IMR-90 (cell line): ENCODE measurements at regions not wholly inside any gene's neighbourhood (a gene's known extent, or its start where the extent isn't known, plus 50 kb on each side); places are given as distances from the start of the nearest gene placed in this dataset.

Experiments used
- ATAC-seq: fragments of 200-7000 bp; cut with Tn5 transposase; 2 replicates; pipeline ENCODE4 v1.9.1; 2020; ENCODE audit warnings: low read depth, mild to moderate bottlenecking, moderate library complexity
- BruUV-seq: library from RNA; stranded (reverse); fragments of 400-500 nt; replicated peaks from 2 replicates; lab custom pipeline; 2021; lab: Mats Ljungman, UMichigan
- CTCF ChIA-PET: fragments of 300-600 bp; formaldehyde crosslinking; extraction: SDS; loops from one replicate; lab custom pipeline; 2021; ENCODE audit warnings: antibody characterized with exemption; lab: Yijun Ruan, JAX
- POLR2A ChIA-PET: fragments of 300-600 bp; sonication (Branson Sonifier 250); formaldehyde crosslinking; loops from one replicate; lab custom pipeline; 2022; ENCODE audit warnings: antibody characterized with exemption; ENCODE audit not compliant: unreplicated experiment; lab: Charles Lee
- DNase-seq: peaks from one replicate; pipeline ENCODE4 v3.0.0; 2013
- H2AFZ ChIP-seq: replicated peaks from 2 replicates; pipeline ENCODE3; 2013; ENCODE audit warnings: low read length, mild to moderate bottlenecking; ENCODE audit not compliant: poor library complexity
- H2AK5ac ChIP-seq: 2 replicates; pipeline ENCODE4 v1.6.1; 2013; ENCODE audit warnings: low read depth, low read length, inconsistent platforms
- H2AK9ac ChIP-seq: replicated peaks from 2 replicates; pipeline ENCODE3; 2013; ENCODE audit warnings: mild to moderate bottlenecking, low read depth, low read length, moderate library complexity; ENCODE audit not compliant: poor library complexity
- H2BK120ac ChIP-seq: 2 replicates; pipeline ENCODE4 v1.6.1; 2013; ENCODE audit warnings: low read depth, low read length, inconsistent platforms
- H2BK15ac ChIP-seq: 3 replicates; pipeline ENCODE4 v1.6.1; 2013; ENCODE audit warnings: low read depth, low read length, inconsistent platforms
- H2BK20ac ChIP-seq: 2 replicates; pipeline ENCODE4 v1.6.1; 2013; ENCODE audit warnings: low read depth, mild to moderate bottlenecking, inconsistent platforms, low read length, moderate library complexity
- H2BK5ac ChIP-seq: 2 replicates; pipeline ENCODE4 v1.6.1; 2013; ENCODE audit warnings: mild to moderate bottlenecking, low read depth, low read length, inconsistent platforms; ENCODE audit not compliant: poor library complexity, severe bottlenecking
- H3K14ac ChIP-seq: replicated peaks from 2 replicates; pipeline ENCODE4 v1.6.1; 2013; ENCODE audit warnings: low read depth, low read length, inconsistent platforms
- H3K18ac ChIP-seq: 2 replicates; pipeline ENCODE4 v1.6.1; 2013; ENCODE audit warnings: low read depth, low read length, control low read depth
- H3K23ac ChIP-seq: 2 replicates; pipeline ENCODE4 v1.6.1; 2013; ENCODE audit warnings: low read depth, low read length, inconsistent platforms
- H3K27ac ChIP-seq: 2 replicates; pipeline ENCODE4 v1.5.1; 2013; ENCODE audit warnings: mild to moderate bottlenecking, control low read depth, low read length; ENCODE audit not compliant: insufficient read depth
- H3K27me3 ChIP-seq: 2 replicates; pipeline ENCODE4 v1.6.1; 2013; ENCODE audit warnings: low read length; ENCODE audit not compliant: control insufficient read depth, insufficient read depth
- H3K36me3 ChIP-seq: 2 replicates; pipeline ENCODE4 v1.6.1; 2013; ENCODE audit warnings: low read length, mixed read lengths; ENCODE audit not compliant: control insufficient read depth, insufficient read depth
- H3K4ac ChIP-seq: 2 replicates; pipeline ENCODE4 v1.6.1; 2013; ENCODE audit warnings: low read depth, low read length, inconsistent platforms
- H3K4me1 ChIP-seq: 2 replicates; pipeline ENCODE4 v1.6.1; 2013; ENCODE audit warnings: low read length, mixed read lengths; ENCODE audit not compliant: control insufficient read depth, insufficient read depth
- H3K4me2 ChIP-seq: 2 replicates; pipeline ENCODE4 v1.6.1; 2013; ENCODE audit warnings: low read depth, mild to moderate bottlenecking, control low read depth, low read length, moderate library complexity
- H3K4me3 ChIP-seq: 2 replicates; pipeline ENCODE4 v1.5.1; 2013; ENCODE audit warnings: low read depth, mild to moderate bottlenecking, control low read depth, low read length, moderate library complexity; ENCODE audit not compliant: insufficient read depth
- H3K56ac ChIP-seq: 2 replicates; pipeline ENCODE4 v1.6.1; 2013; ENCODE audit warnings: low read length, inconsistent platforms; ENCODE audit not compliant: insufficient read depth; ENCODE audit errors: extremely low read depth
- H3K79me1 ChIP-seq, 2 experiments: 2 replicates each; pipeline ENCODE4 v1.6.1; 2013; ENCODE audit warnings: low read length in 2 of 2, inconsistent platforms in 1 of 2, low read depth in 1 of 2
- H3K9ac ChIP-seq: 2 replicates; pipeline ENCODE4 v1.6.1; 2013; ENCODE audit warnings: low read depth, low read length, control low read depth
- H3K9me1 ChIP-seq: 2 replicates; pipeline ENCODE4 v1.6.1; 2013; ENCODE audit warnings: low read length, inconsistent platforms; ENCODE audit not compliant: insufficient read depth
- H3K9me3 ChIP-seq: 2 replicates; pipeline ENCODE4 v1.6.1; 2013; ENCODE audit warnings: low read length; ENCODE audit not compliant: control insufficient read depth, insufficient read depth
- H4K20me1 ChIP-seq: 2 replicates; pipeline ENCODE4 v1.6.1; 2013; ENCODE audit warnings: low read length, inconsistent platforms; ENCODE audit not compliant: insufficient read depth
- H4K5ac ChIP-seq: 2 replicates; pipeline ENCODE4 v1.6.1; 2013; ENCODE audit warnings: mild to moderate bottlenecking, low read depth, low read length, control low read depth
- H4K8ac ChIP-seq, 2 experiments: 2 replicates each; pipeline ENCODE4 v1.6.1; 2013; ENCODE audit warnings: low read depth in 2 of 2, low read length in 2 of 2, control low read depth in 1 of 2, inconsistent platforms in 1 of 2
- H4K91ac ChIP-seq: 2 replicates; pipeline ENCODE4 v1.6.1; 2013; ENCODE audit warnings: low read depth, low read length, inconsistent platforms; ENCODE audit not compliant: insufficient read depth
- BHLHE40 ChIP-seq: fragments of 150-350 bp; IDR thresholded peaks from 2 replicates; pipeline ENCODE4 v1.6.1; 2016; ENCODE audit warnings: mild to moderate bottlenecking, low read depth, low read length
- CEBPB ChIP-seq: IDR thresholded peaks from 2 replicates; pipeline ENCODE4 v1.6.1; 2012; ENCODE audit warnings: low read depth, low read length, improper control_type of control experiment
- CHD1 ChIP-seq: IDR thresholded peaks from 2 replicates; pipeline ENCODE4 v1.6.1; 2012; ENCODE audit warnings: low read depth, low read length, improper control_type of control experiment
- FOS ChIP-seq: fragments of 150-350 bp; IDR thresholded peaks from 2 replicates; pipeline ENCODE4 v1.6.1; 2016; ENCODE audit warnings: low read depth, low read length
- MAFK ChIP-seq: IDR thresholded peaks from 2 replicates; pipeline ENCODE4 v1.6.1; 2012; ENCODE audit warnings: low read depth, low read length, improper control_type of control experiment
- MAZ ChIP-seq: IDR thresholded peaks from 2 replicates; pipeline ENCODE4 v1.6.1; 2012; ENCODE audit warnings: low read depth, mild to moderate bottlenecking, low read length, improper control_type of control experiment, moderate library complexity, borderline replicate concordance
- MXI1 ChIP-seq: IDR thresholded peaks from 2 replicates; pipeline ENCODE4 v1.6.1; 2012; ENCODE audit warnings: low read depth, mild to moderate bottlenecking, low read length, moderate library complexity, borderline replicate concordance
- NFE2L2 ChIP-seq: fragments of 150-350 bp; IDR thresholded peaks from 2 replicates; pipeline ENCODE4 v1.6.1; 2016; ENCODE audit warnings: low read depth, mild to moderate bottlenecking, low read length
- POLR2A ChIP-seq: IDR thresholded peaks from 2 replicates; pipeline ENCODE4 v1.6.1; 2012; ENCODE audit warnings: mild to moderate bottlenecking, low read depth, low read length
- RAD21 ChIP-seq: IDR thresholded peaks from 2 replicates; pipeline ENCODE4 v1.6.1; 2012; ENCODE audit warnings: low read length, improper control_type of control experiment
- RCOR1 ChIP-seq: IDR thresholded peaks from 2 replicates; pipeline ENCODE4 v1.6.1; 2012; ENCODE audit warnings: mild to moderate bottlenecking, low read length, improper control_type of control experiment; ENCODE audit not compliant: insufficient replicate concordance
- RFX5 ChIP-seq: IDR thresholded peaks from 2 replicates; pipeline ENCODE4 v1.8.0; 2012; ENCODE audit warnings: low read depth, mild to moderate bottlenecking, low read length, moderate library complexity
- SMC3 ChIP-seq: fragments of 150-350 bp; IDR thresholded peaks from 2 replicates; pipeline ENCODE4 v1.6.1; 2016; ENCODE audit warnings: low read depth, mild to moderate bottlenecking, antibody characterized with exemption, low read length, moderate library complexity
- WGBS, 2 experiments: methylation state at CpG; one replicate each; pipeline versions ENCODE4 v1.1.5 to v1.1.7; 2013; ENCODE audit warnings: missing lambda C conversion rate in 2 of 2; ENCODE audit not compliant: insufficient read length in 1 of 2; ENCODE audit errors: extremely low coverage in 2 of 2; 5-methylcytosine and 5-hydroxymethylcytosine counted together
- dilution Hi-C: fragments of 300-500 bp; cut with HindIII; formaldehyde crosslinking; loops from one replicate; pipeline ENCODE4 v1.14.3; 2018; ENCODE audit warnings: low sequenced_read_pairs; ENCODE audit not compliant: unreplicated experiment
- in situ Hi-C: fragments of 300-500 bp; cut with MboI; formaldehyde crosslinking; loops from 3 replicates; pipeline ENCODE4 v1.14.3; 2019; ENCODE audit warnings: low sequenced_read_pairs, inconsistent platforms, mixed read lengths
- intact Hi-C: fragments of 100-400 bp; cut with micrococcal nuclease; formaldehyde crosslinking; loops from 2 replicates; pipeline ENCODE4 v1.10.0; 2022
- TF ChIP-seq, protein P1 (sequence below): conservative IDR thresholded peaks from 2 replicates; pipeline ENCODE4 v1.5.1; 2012; ENCODE audit warnings: mild to moderate bottlenecking, low read depth, low read length, improper control_type of control experiment
- TF ChIP-seq, protein P2 (sequence below): fragments of 150-350 bp; IDR thresholded peaks from 2 replicates; pipeline ENCODE4 v1.6.1; 2017; ENCODE audit warnings: mild to moderate bottlenecking, antibody characterized with exemption, low read length, low read depth
- TF ChIP-seq, protein P3 (sequence below): fragments of 150-350 bp; IDR thresholded peaks from 2 replicates; pipeline ENCODE4 v1.6.1; 2016; ENCODE audit warnings: low read depth, mild to moderate bottlenecking, low read length, moderate library complexity, borderline replicate concordance

DNA sequence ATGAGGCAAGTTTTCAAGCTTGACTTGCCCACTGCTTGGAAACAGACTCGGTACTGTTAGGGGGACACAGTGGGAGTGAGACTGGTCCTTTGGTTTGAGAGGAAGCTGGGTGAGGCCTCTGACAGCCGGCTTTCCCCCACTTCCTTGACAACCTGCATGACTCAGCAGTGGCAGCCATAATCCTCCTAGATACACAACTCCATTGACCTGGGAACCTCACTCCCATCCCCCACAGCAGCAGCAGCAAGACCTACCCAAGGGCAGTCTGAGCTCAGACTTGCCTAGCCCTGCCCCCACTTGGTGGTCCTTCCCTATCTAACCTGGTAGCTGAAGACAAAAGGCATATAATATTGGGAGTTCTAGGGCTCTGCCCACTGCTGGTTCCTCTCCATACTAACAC lies 1043.5 kb upstream of the ALCAM start:
- no peak overlapping the region for H2AK5ac ChIP-seq
- no TSS peak for BruUV-seq
- H2BK5ac ChIP-seq = no peak overlapping the region
- no peak overlapping the region for H2BK20ac ChIP-seq
- no peaks in the 10 kb centered on the region for H4K20me1 ChIP-seq
- dilution Hi-C loops = no loop called here
- H2AK9ac ChIP-seq = no peak overlapping the region
- H3K4me1 ChIP-seq = no peaks in the 10 kb centered on the region
- ChIA-PET CTCF (no interaction called here), POLR2A (no interaction called here)
- H3K36me3 ChIP-seq = no peaks in the 10 kb centered on the region
- H3K56ac ChIP-seq = no peak overlapping the region
- no peak overlapping the region for H3K4ac ChIP-seq
- no CpG with 5 or more reads among the region's 2 CpGs for WGBS, 2 experiments
- no peaks in the 10 kb centered on the region for H3K27me3 ChIP-seq
- no peak overlapping the region for H3K23ac ChIP-seq
- no peak overlapping the region for H3K4me3 ChIP-seq
- ATAC-seq = no peak
- no peak overlapping the region for H3K14ac ChIP-seq
- H4K91ac ChIP-seq = no peak overlapping the region
- no peak overlapping the region for H2BK120ac ChIP-seq
- no peak overlapping the region for H4K8ac ChIP-seq
- H2AFZ ChIP-seq = no peak overlapping the region
- no peak overlapping the region for H3K4me2 ChIP-seq
- no peaks in the 10 kb centered on the region for H3K79me1 ChIP-seq
- intact Hi-C loops = no loop called here
- H3K27ac ChIP-seq = no peak overlapping the region
- in situ Hi-C loops = no loop called here
- H3K9me1 ChIP-seq = no peaks in the 10 kb centered on the region
- no peak for DNase-seq
- no peak overlapping the region for H4K5ac ChIP-seq
- H3K9ac ChIP-seq = no peak overlapping the region
- TF ChIP-seq, protein P1, sequence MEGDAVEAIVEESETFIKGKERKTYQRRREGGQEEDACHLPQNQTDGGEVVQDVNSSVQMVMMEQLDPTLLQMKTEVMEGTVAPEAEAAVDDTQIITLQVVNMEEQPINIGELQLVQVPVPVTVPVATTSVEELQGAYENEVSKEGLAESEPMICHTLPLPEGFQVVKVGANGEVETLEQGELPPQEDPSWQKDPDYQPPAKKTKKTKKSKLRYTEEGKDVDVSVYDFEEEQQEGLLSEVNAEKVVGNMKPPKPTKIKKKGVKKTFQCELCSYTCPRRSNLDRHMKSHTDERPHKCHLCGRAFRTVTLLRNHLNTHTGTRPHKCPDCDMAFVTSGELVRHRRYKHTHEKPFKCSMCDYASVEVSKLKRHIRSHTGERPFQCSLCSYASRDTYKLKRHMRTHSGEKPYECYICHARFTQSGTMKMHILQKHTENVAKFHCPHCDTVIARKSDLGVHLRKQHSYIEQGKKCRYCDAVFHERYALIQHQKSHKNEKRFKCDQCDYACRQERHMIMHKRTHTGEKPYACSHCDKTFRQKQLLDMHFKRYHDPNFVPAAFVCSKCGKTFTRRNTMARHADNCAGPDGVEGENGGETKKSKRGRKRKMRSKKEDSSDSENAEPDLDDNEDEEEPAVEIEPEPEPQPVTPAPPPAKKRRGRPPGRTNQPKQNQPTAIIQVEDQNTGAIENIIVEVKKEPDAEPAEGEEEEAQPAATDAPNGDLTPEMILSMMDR = no peak
- TF ChIP-seq POLR2A (no peak), CEBPB (no peak), NFE2L2 (no peak), MXI1 (no peak), SMC3 (no peak), MAZ (no peak), MAFK (no peak), RFX5 (no peak), FOS (no peak), CHD1 (no peak), RAD21 (no peak), RCOR1 (no peak), BHLHE40 (no peak)
- TF ChIP-seq, protein P2, sequence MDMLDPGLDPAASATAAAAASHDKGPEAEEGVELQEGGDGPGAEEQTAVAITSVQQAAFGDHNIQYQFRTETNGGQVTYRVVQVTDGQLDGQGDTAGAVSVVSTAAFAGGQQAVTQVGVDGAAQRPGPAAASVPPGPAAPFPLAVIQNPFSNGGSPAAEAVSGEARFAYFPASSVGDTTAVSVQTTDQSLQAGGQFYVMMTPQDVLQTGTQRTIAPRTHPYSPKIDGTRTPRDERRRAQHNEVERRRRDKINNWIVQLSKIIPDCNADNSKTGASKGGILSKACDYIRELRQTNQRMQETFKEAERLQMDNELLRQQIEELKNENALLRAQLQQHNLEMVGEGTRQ = no peak
- TF ChIP-seq, protein P3, sequence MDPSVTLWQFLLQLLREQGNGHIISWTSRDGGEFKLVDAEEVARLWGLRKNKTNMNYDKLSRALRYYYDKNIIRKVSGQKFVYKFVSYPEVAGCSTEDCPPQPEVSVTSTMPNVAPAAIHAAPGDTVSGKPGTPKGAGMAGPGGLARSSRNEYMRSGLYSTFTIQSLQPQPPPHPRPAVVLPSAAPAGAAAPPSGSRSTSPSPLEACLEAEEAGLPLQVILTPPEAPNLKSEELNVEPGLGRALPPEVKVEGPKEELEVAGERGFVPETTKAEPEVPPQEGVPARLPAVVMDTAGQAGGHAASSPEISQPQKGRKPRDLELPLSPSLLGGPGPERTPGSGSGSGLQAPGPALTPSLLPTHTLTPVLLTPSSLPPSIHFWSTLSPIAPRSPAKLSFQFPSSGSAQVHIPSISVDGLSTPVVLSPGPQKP = no peak
- H3K18ac ChIP-seq = no peak overlapping the region
- H3K9me3 ChIP-seq = no peaks in the 10 kb centered on the region; the same call in 1 of the 2 replicates
- H2BK15ac ChIP-seq = no peak overlapping the region
